CD1c-positive myeloid dendritic cell (primary cell): ENCODE measurements at regions not wholly inside any gene's neighbourhood (a gene's known extent, or its start where the extent isn't known, plus 50 kb on each side); places are given as distances from the start of the nearest gene placed in this dataset.

Source experiments
- DNase-seq: peaks from one replicate; pipeline ENCODE4 v3.0.0-alpha.2; 2016; ENCODE audit errors: extremely low spot score

- no peak for DNase-seq
These were observed 240.6 kb upstream of the NT5C1B start for GRCh38 chr2:18829976-18830375.

GRCh38 chr2:18829251-18829902 is 240.0 kb upstream of the NT5C1B start:
- DNase-seq: no peak

GRCh38 chr2:18828296-18828695 is 238.9 kb upstream of the NT5C1B start:
- DNase-seq: no peak

GRCh38 chr2:18825838-18826237 is 236.5 kb upstream of the NT5C1B start:
- DNase-seq: no peak

GRCh38 chr2:18824915-18825314 is 235.5 kb upstream of the NT5C1B start:
- no peak for DNase-seq

- DNase-seq: no peak
These were observed 235.0 kb upstream of the NT5C1B start for GRCh38 chr2:18824325-18824790.

- no peak for DNase-seq
These were observed 232.1 kb upstream of the NT5C1B start for GRCh38 chr2:18821431-18821830.

GRCh38 chr2:18820966-18821365 is 231.6 kb upstream of the NT5C1B start:
- no peak for DNase-seq

- no peak for DNase-seq
These were observed 230.2 kb upstream of the NT5C1B start for GRCh38 chr2:18819566-18819965.

- no peak for DNase-seq
These were observed 225.0 kb upstream of the NT5C1B start for GRCh38 chr2:18814387-18814786.

GRCh38 chr2:18804536-18804935 is 215.2 kb upstream of the NT5C1B start:
- DNase-seq: no peak

GRCh38 chr2:18803141-18803939 is 214.0 kb upstream of the NT5C1B start:
- no peak for DNase-seq

GRCh38 chr2:18800240-18800971 is 211.0 kb upstream of the NT5C1B start:
- no peak for DNase-seq

- no peak for DNase-seq
These were observed 210.0 kb upstream of the NT5C1B start for GRCh38 chr2:18799397-18799796.

- no peak for DNase-seq
These were observed 207.9 kb upstream of the NT5C1B start for GRCh38 chr2:18797133-18797845.

- DNase-seq: no peak
These were observed 206.5 kb upstream of the NT5C1B start for GRCh38 chr2:18795906-18796305.

GRCh38 chr2:18792684-18793083 is 203.3 kb upstream of the NT5C1B start:
- DNase-seq: no peak

GRCh38 chr2:18792226-18792629 is 202.9 kb upstream of the NT5C1B start:
- no peak for DNase-seq

GRCh38 chr2:18791172-18791797 is 201.9 kb upstream of the NT5C1B start:
- DNase-seq: no peak

- no peak for DNase-seq
These were observed 201.3 kb upstream of the NT5C1B start for GRCh38 chr2:18790509-18791171.

GRCh38 chr2:18788592-18788991 is 199.2 kb upstream of the NT5C1B start:
- DNase-seq: no peak
